Mammary epithelial cell (primary cell): ENCODE measurements at regions not wholly inside any gene's neighbourhood (a gene's known extent, or its start where the extent isn't known, plus 50 kb on each side); places are given as distances from the start of the nearest gene placed in this dataset.

Source experiments
- CTCF ChIP-seq, 2 donors: IDR thresholded peaks in 1 of 2; conservative IDR thresholded peaks in 1 of 2; 2 replicates each; pipeline ENCODE4 v1.5.1; 2011 to 2012; ENCODE audit warnings: inconsistent platforms in 2 of 2, low read length in 2 of 2, mild to moderate bottlenecking in 2 of 2, control low read depth in 1 of 2, low read depth in 1 of 2; ENCODE audit not compliant: insufficient read depth in 1 of 2; ENCODE audit errors: extremely low read depth in 1 of 2
- EZH2 ChIP-seq: IDR thresholded peaks from 2 replicates; pipeline ENCODE4 v1.6.1; 2012; ENCODE audit warnings: low read length, inconsistent platforms, borderline replicate concordance

DNA sequence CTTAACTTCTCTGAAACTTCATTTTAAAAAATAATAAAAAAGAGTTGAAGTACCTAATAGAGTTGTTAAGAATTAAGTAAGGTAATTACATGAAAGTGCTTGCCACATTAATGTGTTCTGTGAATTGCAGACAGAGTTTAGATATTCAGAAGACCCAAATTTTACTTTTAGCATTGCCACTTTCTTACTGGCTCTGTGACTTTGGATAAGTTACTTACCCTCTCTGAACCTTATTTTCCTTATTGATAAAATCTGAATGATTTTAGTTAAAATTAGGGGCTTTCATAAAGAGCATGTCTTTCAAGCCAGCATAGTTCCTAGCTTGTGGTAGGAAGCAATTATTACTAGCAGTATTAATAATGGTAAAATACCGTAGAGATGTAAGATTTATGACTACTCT, 101.2 kb upstream of the CREB1 start:
- TF ChIP-seq CTCF (conservative IDR thresholded peaks at IDR 0.05 in 1 of 2, IDR thresholded peaks at IDR 0.05 in 1 of 2; ENCODE audit: extremely low read depth in 1 of 2, insufficient read depth in 1 of 2, low read depth in 1 of 2, low read length in 2 of 2) = no peak
- TF ChIP-seq EZH2 = no peak
